HUDEP-2 (cell line): ENCODE measurements at regions not wholly inside any gene's neighbourhood (a gene's known extent, or its start where the extent isn't known, plus 50 kb on each side); places are given as distances from the start of the nearest gene placed in this dataset.
"Not testable (repeated sequence)": the region's sequence is repeated elsewhere in the genome, so short reads cannot be mapped to it uniquely, and the experiment has no call there.

Source experiments
- DNase-seq, 76 experiments: peaks; one replicate each; lab custom pipeline; 2025; ENCODE audit not compliant: unreplicated experiment in 76 of 76; lab: John Stamatoyannopoulos, UW

DNA sequence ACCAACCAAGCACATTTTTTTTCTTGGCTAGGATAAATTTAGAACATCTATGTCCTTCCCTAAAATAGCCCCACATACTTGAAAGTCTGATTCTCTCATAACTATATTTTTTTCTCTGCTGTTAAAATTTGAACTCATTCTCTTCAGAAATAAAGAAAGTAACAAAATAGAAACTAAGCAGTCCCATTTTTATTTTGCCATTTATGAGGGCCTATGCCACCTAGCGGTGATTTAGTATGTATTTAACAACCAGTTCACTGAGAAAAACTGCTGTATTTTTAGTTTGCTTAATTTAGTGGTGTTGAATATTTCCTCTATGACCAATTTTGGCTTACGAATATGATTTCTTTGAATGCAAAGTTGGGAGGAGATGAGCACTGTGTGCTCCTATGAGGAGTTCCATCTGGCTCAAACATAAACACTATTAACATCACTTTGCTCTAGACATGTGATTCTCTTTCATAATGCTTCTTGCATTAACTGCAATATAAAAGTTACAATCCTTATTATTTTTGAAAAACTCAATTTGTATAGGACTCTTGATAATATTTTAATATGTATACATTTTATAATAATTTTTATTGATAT is 116.6 kb downstream of the SYT15B start:
- not testable (repeated sequence) for DNase-seq

DNA sequence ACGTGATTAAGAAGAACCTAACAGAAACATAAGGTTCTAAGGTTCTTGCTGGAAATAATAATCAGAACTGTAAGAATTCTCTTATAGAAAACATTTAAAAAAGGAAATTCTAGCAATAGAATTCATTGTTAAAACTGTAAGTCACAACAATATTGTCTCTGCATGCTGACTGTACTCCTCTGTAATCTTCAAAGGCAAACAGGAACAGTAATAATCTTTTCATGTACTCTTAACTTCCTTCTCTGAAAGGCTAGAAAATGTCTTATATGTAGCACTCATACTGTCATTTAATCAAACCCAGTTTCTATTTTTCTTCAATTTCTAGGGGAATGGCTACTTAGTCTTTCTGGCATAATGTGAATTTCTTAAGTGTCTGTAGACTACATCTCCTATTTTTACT is 103.5 kb upstream of the AGAP9 start:
- DNase-seq = not testable (repeated sequence)

DNA sequence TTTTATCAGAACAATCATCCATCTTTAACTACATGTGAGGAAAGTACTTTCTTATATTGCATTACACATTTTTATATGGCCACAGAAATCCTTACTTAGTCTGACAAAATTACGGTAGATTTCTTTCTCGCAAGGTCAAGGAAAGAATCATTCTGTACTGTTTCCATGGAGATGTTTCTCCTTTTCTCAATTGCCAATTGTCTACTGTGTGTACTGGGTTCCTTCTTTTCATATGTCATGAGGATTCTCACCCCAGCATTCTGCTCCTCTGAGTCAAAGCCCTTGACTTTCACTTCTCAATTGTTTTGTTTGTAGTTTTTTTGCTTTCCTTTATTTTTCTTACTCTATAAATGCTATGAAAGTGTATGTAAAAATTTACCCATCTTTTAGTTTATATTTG is 99.3 kb upstream of the AGAP9 start:
- not testable (repeated sequence) for DNase-seq

DNA sequence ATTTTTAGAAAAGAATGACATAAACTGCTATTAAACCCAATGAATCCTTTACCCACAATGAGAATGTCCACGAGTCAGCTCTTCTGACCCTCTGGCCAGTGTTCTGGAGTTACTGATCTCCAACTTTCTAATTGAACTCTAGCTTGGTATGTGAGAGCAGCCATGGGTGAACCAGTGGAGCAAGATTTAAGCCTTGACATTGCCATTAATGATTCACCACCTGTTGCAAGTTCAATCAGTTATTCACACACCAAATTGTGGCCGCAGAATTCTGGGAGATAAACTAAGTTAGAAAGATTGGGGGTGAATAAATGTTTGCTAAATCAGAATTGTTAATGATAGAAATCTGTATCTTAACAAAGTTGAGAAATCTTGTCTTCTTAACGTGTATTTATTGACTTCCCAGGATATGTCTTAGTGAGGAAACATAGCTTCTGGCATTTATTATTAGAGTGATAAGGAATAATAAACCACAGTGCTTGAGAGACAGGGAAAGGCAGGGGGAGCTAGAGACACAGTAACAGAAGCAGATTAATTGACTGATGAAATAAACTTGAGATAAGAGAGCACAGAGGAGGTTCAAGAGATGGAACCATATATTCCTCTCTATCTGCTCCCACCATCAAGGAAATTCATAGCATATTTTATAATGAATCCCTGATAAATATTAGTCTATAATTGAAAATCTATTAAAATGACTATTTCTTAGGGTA is 96.0 kb upstream of the AGAP9 start:
- DNase-seq = not testable (repeated sequence)

DNA sequence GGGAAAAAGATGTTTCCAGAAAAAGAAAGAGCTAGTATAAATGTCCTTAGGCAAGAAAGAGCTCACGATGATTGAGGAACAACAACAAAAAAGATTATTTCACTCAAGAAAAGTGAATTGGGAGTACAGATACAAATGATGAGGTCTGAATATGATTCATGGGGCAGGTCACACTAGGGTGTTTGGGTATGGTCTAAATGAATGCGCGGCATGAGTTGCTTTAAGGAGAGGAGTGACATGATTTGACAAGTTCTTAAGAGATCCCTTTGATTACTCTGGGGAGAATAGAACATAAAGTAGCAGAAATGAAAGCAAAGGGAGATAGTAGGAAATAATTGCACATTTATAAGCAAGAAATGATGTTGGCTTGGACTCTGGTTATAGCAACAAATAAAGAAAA is 85.9 kb upstream of the AGAP9 start:
- not testable (repeated sequence) for DNase-seq

DNA sequence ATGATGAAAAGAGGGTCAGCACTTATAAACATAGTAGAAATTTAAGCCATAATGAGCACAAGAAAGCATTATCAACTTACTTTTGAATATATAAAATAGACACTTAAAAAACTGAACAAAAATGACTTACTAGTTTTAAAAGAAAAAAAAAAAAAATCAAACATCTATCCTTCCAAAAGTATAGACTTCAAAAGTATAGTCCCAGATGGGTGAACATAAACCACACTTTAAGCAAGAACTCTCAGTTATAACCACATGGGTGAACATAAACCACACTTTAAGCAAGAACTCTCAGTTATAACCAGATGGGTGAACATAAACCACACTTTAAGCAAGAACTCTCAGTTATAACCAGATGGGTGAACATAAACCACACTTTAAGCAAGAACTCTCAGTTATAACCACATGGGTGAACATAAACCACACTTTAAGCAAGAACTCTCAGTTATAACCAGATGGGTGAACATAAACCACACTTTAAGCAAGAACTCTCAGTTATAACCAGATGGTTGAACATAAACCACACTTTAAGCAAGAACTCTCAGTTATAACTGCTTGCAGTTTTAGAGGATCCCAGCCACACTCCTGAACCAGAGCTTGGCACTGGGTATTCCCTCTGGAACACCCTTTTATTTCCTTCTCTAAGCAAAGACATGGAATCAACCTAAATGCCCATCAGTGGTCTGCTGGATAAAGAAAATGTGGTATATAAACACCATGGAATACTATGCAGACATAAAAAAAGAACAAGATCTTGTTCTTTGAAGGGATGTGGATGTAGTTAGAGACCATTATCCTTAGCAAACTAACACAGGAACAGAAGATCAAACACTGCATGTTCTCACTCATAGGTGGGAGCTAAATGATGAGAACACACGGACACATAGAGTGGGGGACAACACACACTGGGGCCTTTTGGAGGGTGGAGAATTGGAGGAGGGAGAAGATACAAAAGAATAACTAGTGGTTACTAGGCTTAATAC is 82.6 kb upstream of the AGAP9 start:
- not testable (repeated sequence) for DNase-seq

DNA sequence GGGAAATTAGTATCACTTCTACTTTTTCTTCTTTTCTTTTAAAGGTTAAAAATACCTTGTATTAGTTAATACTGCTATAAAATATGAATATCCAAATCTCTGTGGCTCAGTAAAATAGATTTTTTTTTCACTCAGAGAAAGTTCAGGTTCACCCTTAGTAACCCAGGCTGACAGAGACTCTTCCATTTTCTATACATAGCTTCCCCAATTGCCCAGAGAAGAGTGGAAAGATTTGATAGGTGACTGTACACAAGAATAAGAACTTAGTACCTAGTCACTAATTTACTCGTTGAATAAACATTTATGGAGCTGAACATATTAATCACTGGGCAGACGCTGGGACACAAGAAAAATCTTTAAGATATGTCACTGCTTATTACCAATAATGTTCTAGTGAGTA is 77.2 kb upstream of the AGAP9 start:
- not testable (repeated sequence) for DNase-seq

DNA sequence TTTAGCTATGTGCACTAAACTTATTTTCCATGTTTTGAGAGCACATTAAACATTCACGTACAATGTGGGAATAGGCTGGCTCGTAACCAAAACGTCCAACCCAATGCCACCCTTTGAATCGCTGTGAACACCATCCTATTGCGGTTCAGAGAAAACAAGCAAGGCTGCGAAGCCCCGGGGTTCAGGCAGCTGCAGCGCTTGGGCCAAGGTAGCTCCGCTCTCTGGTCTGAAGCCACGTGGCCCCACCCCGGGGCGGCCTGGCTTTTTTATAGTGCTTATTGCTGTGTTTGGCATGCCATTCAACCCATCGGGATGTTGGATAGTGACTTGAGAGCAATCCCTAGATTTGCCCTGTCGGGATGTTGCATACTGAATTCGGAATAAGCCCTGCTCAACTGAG is 76.7 kb upstream of the AGAP9 start:
- DNase-seq = peak in 1 of 76 experiments; percentile 0

DNA sequence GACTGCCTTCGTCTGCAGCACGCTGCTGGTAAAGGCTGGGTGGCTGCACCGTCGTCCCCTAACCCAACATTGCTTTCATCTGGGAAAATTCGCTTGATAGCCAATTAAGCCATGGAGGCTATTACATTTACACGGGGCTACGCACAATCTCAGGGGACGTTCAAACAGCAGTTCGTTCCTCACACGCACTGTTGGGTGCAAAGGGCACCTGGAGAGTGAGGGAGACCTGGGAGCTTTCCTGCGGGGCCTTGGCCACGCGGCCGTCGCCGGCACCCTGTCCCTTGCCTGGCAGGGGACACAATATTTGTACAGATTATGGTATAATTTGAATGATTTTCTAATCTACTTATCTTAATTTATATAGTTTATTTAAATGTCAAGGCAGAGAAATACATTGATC is 76.2 kb upstream of the AGAP9 start:
- DNase-seq = not testable (repeated sequence)

DNA sequence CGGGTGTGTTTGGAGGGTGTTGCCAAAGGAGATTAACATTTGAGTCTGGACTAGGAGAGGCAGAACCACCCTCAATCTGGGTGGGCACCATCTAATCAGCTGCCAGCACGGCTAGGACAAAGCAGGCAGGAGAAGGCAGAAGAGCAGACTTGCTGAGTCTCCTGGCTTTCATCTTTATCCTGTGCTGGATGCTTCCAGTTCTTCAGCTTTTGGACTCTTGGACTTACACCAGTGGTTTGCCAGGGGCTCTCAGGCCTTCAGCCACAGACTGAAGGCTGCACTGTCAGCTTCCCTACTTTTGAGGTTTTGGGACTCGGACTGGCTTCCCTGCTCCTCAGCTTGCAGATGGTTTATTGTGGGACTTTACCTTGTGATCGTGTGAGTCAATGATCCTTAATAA is 70.4 kb upstream of the AGAP9 start:
- DNase-seq = not testable (repeated sequence)

DNA sequence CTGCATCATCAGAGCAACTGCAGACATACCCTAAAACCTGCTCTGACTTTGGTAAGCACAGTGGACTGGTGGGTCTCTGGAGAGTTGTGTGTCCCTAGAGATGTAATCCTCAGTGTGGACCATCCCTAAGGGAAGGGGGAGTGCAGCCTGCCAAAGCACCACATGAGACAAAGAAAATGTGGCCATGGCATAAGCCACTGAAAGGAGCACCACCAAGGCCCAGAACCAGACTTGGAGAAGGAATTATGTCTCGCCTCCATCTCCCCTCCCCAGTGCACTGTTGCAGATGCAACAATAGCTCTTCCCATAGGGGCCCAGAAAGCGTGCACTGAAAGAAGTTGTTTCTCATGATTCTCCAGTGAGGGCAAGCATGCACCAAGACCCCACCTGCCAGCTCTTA is 69.7 kb upstream of the AGAP9 start:
- DNase-seq = not testable (repeated sequence)

DNA sequence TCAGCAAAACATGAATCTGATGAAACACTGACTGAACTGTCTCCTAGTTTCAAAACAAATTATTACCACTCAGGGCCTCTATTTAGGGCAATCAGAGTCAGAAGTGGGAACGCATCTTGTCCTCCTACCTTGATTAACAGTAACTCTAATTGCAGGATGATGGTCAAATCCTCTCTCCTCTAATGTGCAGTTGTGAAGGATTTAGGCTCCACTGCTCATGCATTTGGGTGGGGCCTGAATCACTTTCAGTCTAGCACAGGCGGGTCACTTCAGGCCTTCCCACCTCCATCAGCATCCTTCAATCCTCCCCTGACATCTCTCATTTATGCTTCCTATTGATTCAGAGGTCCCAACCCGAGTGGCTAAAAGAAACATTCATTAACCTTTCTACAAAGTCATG is 67.5 kb upstream of the AGAP9 start:
- DNase-seq = not testable (repeated sequence)

DNA sequence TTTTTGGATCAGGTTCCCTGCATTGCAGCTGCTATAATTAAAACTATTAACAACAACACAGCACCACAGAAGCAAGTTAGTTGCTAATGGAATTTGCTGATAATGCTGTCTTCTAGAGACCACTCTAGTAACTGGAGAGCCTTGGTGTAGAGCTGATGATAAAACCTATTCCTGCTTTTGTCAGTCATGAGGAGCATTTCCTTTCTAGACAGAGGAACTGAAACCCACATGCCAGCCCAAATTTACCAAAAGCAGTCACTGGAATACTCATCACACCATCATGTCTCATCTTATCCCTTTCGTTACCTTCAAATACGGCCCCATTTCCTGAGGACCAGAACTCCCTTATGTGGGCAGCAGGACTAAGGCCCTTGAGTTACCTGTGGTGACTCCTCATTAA is 67.1 kb upstream of the AGAP9 start:
- DNase-seq = not testable (repeated sequence)

DNA sequence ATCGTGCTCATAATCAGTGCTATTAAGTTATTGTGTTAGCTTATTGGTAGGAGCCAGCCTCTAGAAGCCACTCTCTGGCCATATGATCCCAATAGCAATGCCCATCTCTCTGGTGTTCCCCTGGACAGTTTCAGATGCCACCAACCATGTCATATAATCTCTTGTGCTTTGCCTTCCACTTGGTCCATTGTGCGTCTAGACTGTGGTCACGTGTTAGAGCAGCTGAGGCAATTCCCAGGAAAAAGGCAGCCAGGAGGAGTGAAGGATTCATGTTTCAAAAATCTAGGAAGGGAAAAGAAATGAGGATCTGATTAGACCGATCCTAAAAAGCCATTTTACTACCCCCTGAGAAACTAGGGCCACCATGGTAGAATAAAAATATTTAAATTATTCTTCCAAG is 58.6 kb upstream of the AGAP9 start:
- not testable (repeated sequence) for DNase-seq

DNA sequence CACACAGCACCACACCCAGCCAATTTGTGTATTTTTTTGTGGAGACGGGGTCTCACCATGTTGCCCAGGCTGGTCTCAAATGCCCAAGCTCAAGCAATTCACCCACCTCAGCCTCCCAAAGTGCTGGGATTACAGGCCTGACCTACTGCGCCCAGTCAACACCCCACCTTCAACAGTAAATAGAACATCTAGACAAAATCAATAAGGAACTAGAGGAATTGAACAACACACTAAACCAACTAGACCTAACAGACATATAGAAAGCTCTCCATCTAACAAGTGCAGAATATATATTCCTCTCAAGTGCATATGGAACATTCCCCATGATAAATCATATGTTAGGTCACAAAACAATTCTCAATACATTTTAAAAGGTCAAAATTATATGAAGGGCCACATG is 56.6 kb upstream of the AGAP9 start:
- DNase-seq = not testable (repeated sequence)

DNA sequence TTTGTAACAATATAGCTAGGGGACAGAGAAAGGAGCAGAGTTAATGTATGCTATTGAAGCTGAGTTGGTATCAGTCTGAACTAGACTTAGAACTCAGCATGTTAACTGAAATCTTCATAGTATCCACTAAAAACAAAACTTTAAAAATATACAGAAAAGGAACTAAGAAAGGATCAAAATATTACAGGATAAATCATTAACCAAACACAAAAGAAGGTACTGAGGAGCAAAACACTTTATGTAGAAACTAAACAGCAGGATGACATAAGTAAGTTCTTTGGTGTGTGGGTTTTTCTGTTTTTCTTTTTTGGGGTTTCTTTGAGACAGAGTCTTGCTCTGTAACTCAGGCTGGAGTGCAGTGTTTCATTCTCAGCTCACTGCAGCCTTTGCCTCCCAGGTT is 55.1 kb upstream of the AGAP9 start:
- not testable (repeated sequence) for DNase-seq
